Karpas-422 (cell line): ENCODE measurements at regions not wholly inside any gene's neighbourhood (a gene's known extent, or its start where the extent isn't known, plus 50 kb on each side); places are given as distances from the start of the nearest gene placed in this dataset.
"Not testable (repeated sequence)": the region's sequence is repeated elsewhere in the genome, so short reads cannot be mapped to it uniquely, and the experiment has no call there.

Source experiments
- DNase-seq: peaks from one replicate; pipeline ENCODE4 v3.0.0-alpha.2; 2015
- H2AFZ ChIP-seq: fragments of 200-600 bp; sonication (generic); 2 replicates; pipeline ENCODE4 v1.6.1; 2014; ENCODE audit warnings: antibody characterized with exemption, low read length, mixed read lengths
- H3K27ac ChIP-seq: fragments of 200-600 bp; sonication (generic); 2 replicates; pipeline ENCODE4 v1.5.1; 2014; ENCODE audit warnings: mild to moderate bottlenecking, low read length, moderate library complexity
- H3K27me3 ChIP-seq: fragments of 200-600 bp; sonication (generic); 2 replicates; pipeline ENCODE4 v1.6.1; 2014; ENCODE audit warnings: low read length, mixed read lengths
- H3K36me3 ChIP-seq: fragments of 200-600 bp; sonication (generic); 2 replicates; pipeline ENCODE4 v1.6.1; 2014; ENCODE audit warnings: low read length, mixed read lengths; ENCODE audit not compliant: insufficient read depth
- H3K4me1 ChIP-seq: fragments of 200-600 bp; sonication (generic); 2 replicates; pipeline ENCODE4 v1.6.1; 2014; ENCODE audit warnings: mild to moderate bottlenecking, low read length, mixed read lengths
- H3K4me2 ChIP-seq: fragments of 200-600 bp; sonication (generic); 2 replicates; pipeline ENCODE4 v1.6.1; 2014; ENCODE audit warnings: low read length, low read depth, mild to moderate bottlenecking; ENCODE audit not compliant: poor library complexity, severe bottlenecking
- H3K4me3 ChIP-seq: fragments of 200-600 bp; sonication (generic); 2 replicates; pipeline ENCODE4 v1.5.1; 2014; ENCODE audit warnings: mild to moderate bottlenecking, antibody characterized with exemption, low read length, mixed read lengths
- H3K79me2 ChIP-seq: fragments of 200-600 bp; sonication (generic); 2 replicates; pipeline ENCODE4 v1.6.1; 2014; ENCODE audit warnings: mild to moderate bottlenecking, low read length, mixed read lengths
- H3K9ac ChIP-seq: fragments of 200-600 bp; sonication (generic); 2 replicates; pipeline ENCODE4 v1.6.0; 2014; ENCODE audit warnings: low read length
- H3K9me2 ChIP-seq: fragments of 200-600 bp; sonication (generic), shearing (Covaris generic); replicated peaks from 2 replicates; pipeline ENCODE4 v1.6.0; 2014; ENCODE audit warnings: mild to moderate bottlenecking, low read length, moderate library complexity; ENCODE audit not compliant: insufficient read depth
- H3K9me3 ChIP-seq: fragments of 300-700, 200-600 bp; sonication (generic); 2 replicates; pipeline ENCODE4 v1.6.1; 2014; ENCODE audit warnings: low read length, mixed read lengths
- H4K20me1 ChIP-seq: fragments of 200-600 bp; sonication (generic); 2 replicates; pipeline ENCODE4 v1.6.1; 2014; ENCODE audit warnings: mild to moderate bottlenecking, antibody characterized with exemption, low read length, low read depth; ENCODE audit not compliant: insufficient read depth

- H3K4me3 ChIP-seq, H3K27ac ChIP-seq, H3K4me2 ChIP-seq, H3K9me3 ChIP-seq, H3K9me2 ChIP-seq, H3K36me3 ChIP-seq, H2AFZ ChIP-seq, H3K9ac ChIP-seq, H3K79me2 ChIP-seq, H3K4me1 ChIP-seq, H4K20me1 ChIP-seq, H3K27me3 ChIP-seq, DNase-seq: not testable (repeated sequence)
Observed at GRCh38 chr15:20230656-20231055, 310.9 kb downstream of the GOLGA6L6 start.

- not testable (repeated sequence) for H3K9ac ChIP-seq, DNase-seq, H2AFZ ChIP-seq, H3K9me2 ChIP-seq, H3K79me2 ChIP-seq, H3K4me2 ChIP-seq, H3K36me3 ChIP-seq, H3K27ac ChIP-seq, H3K4me1 ChIP-seq, H3K4me3 ChIP-seq, H3K27me3 ChIP-seq, H3K9me3 ChIP-seq, H4K20me1 ChIP-seq
Observed at GRCh38 chr15:20228791-20229190, 312.8 kb downstream of the GOLGA6L6 start.

- H3K79me2 ChIP-seq, H3K27ac ChIP-seq, H3K9ac ChIP-seq, H3K9me3 ChIP-seq, H2AFZ ChIP-seq, H3K4me3 ChIP-seq, H3K36me3 ChIP-seq, H3K9me2 ChIP-seq, H3K4me1 ChIP-seq, H4K20me1 ChIP-seq, H3K27me3 ChIP-seq, H3K4me2 ChIP-seq, DNase-seq: not testable (repeated sequence)
Observed at GRCh38 chr15:20227119-20227853, 314.3 kb downstream of the GOLGA6L6 start.

GRCh38 chr15:20226531-20226930 lies 315.1 kb downstream of the GOLGA6L6 start:
- not testable (repeated sequence) for H3K9me2 ChIP-seq, H3K9ac ChIP-seq, H3K4me2 ChIP-seq, H3K27me3 ChIP-seq, H3K9me3 ChIP-seq, H3K4me3 ChIP-seq, DNase-seq, H4K20me1 ChIP-seq, H3K4me1 ChIP-seq, H3K36me3 ChIP-seq, H3K79me2 ChIP-seq, H3K27ac ChIP-seq, H2AFZ ChIP-seq

GRCh38 chr15:20221063-20221462 lies 320.5 kb downstream of the GOLGA6L6 start:
- H2AFZ ChIP-seq, H3K9ac ChIP-seq, H4K20me1 ChIP-seq, DNase-seq, H3K27me3 ChIP-seq, H3K4me1 ChIP-seq, H3K36me3 ChIP-seq, H3K79me2 ChIP-seq, H3K4me3 ChIP-seq, H3K4me2 ChIP-seq, H3K9me2 ChIP-seq, H3K27ac ChIP-seq, H3K9me3 ChIP-seq: not testable (repeated sequence)

- H3K9ac ChIP-seq, H3K9me2 ChIP-seq, H3K27me3 ChIP-seq, H3K79me2 ChIP-seq, H3K9me3 ChIP-seq, H4K20me1 ChIP-seq, H3K4me2 ChIP-seq, H3K36me3 ChIP-seq, H3K4me1 ChIP-seq, H2AFZ ChIP-seq, DNase-seq, H3K4me3 ChIP-seq, H3K27ac ChIP-seq: not testable (repeated sequence)
Observed at GRCh38 chr15:20219171-20219570, 322.4 kb downstream of the GOLGA6L6 start.

GRCh38 chr15:20215700-20216099 lies 325.9 kb downstream of the GOLGA6L6 start:
- not testable (repeated sequence) for H3K27ac ChIP-seq, H3K79me2 ChIP-seq, H3K9me3 ChIP-seq, H3K9ac ChIP-seq, H3K4me2 ChIP-seq, H3K4me1 ChIP-seq, DNase-seq, H3K4me3 ChIP-seq, H4K20me1 ChIP-seq, H2AFZ ChIP-seq, H3K36me3 ChIP-seq, H3K9me2 ChIP-seq, H3K27me3 ChIP-seq

- H3K36me3 ChIP-seq, H3K79me2 ChIP-seq, H3K4me2 ChIP-seq, H3K4me3 ChIP-seq, H3K9ac ChIP-seq, H2AFZ ChIP-seq, H3K4me1 ChIP-seq, H3K27ac ChIP-seq, H4K20me1 ChIP-seq, H3K9me3 ChIP-seq, H3K27me3 ChIP-seq, DNase-seq, H3K9me2 ChIP-seq: not testable (repeated sequence)
Observed at GRCh38 chr15:20214101-20214500, 327.5 kb downstream of the GOLGA6L6 start.

GRCh38 chr15:20211508-20211907 lies 330.1 kb downstream of the GOLGA6L6 start:
- H3K4me3 ChIP-seq, H3K4me1 ChIP-seq, H3K79me2 ChIP-seq, H3K9ac ChIP-seq, H3K27me3 ChIP-seq, H3K9me3 ChIP-seq, H3K4me2 ChIP-seq, H4K20me1 ChIP-seq, DNase-seq, H3K36me3 ChIP-seq, H3K9me2 ChIP-seq, H2AFZ ChIP-seq, H3K27ac ChIP-seq: not testable (repeated sequence)
